Middle frontal gyrus (tissue), 1 donor: ENCODE measurements at regions not wholly inside any gene's neighbourhood (a gene's known extent, or its start where the extent isn't known, plus 50 kb on each side); places are given as distances from the start of the nearest gene placed in this dataset.

Source experiments
- DNase-seq: peaks from one replicate; pipeline ENCODE4 v3.0.0-alpha.2; 2015; ENCODE audit warnings: low spot score; ENCODE audit errors: extremely low spot score

- no peak for DNase-seq
These were observed 331.2 kb downstream of the SLC16A7 start for GRCh38 chr12:59927032-59927431.

- no peak for DNase-seq
These were observed 332.6 kb downstream of the SLC16A7 start for GRCh38 chr12:59928416-59928815.

GRCh38 chr12:59929110-59929509, 333.3 kb downstream of the SLC16A7 start:
- DNase-seq, result no peak

GRCh38 chr12:59934486-59934885, 338.7 kb downstream of the SLC16A7 start:
- no peak for DNase-seq

GRCh38 chr12:59936534-59936933, 340.7 kb downstream of the SLC16A7 start:
- no peak for DNase-seq

- no peak for DNase-seq
These were observed 341.3 kb downstream of the SLC16A7 start for GRCh38 chr12:59937148-59937547.

- DNase-seq, result no peak
These were observed 342.5 kb downstream of the SLC16A7 start for GRCh38 chr12:59938190-59938962.

- no peak for DNase-seq
These were observed 345.0 kb downstream of the SLC16A7 start for GRCh38 chr12:59940631-59941342.

- no peak for DNase-seq
These were observed 345.6 kb downstream of the SLC16A7 start for GRCh38 chr12:59941461-59941860.

- no peak for DNase-seq
These were observed 348.3 kb downstream of the SLC16A7 start for GRCh38 chr12:59944177-59944576.

GRCh38 chr12:59946635-59947034, 350.8 kb downstream of the SLC16A7 start:
- no peak for DNase-seq

- DNase-seq, result no peak
These were observed 367.7 kb downstream of the SLC16A7 start for GRCh38 chr12:59963546-59963945.

GRCh38 chr12:59972905-59973304, 377.1 kb downstream of the SLC16A7 start:
- no peak for DNase-seq

- no peak for DNase-seq
These were observed 377.7 kb downstream of the SLC16A7 start for GRCh38 chr12:59973515-59973914.

- no peak for DNase-seq
These were observed 381.9 kb downstream of the SLC16A7 start for GRCh38 chr12:59977779-59978178.

- no peak for DNase-seq
These were observed 384.6 kb downstream of the SLC16A7 start for GRCh38 chr12:59980476-59980875.

- DNase-seq, result no peak
These were observed 403.5 kb downstream of the SLC16A7 start for GRCh38 chr12:59999291-59999690.

GRCh38 chr12:60010486-60010885, 414.7 kb downstream of the SLC16A7 start:
- no peak for DNase-seq

GRCh38 chr12:60012659-60013058, 416.8 kb downstream of the SLC16A7 start:
- no peak for DNase-seq

- DNase-seq, result no peak
These were observed 418.6 kb downstream of the SLC16A7 start for GRCh38 chr12:60014436-60014835.

- no peak for DNase-seq
These were observed 424.2 kb downstream of the SLC16A7 start for GRCh38 chr12:60020068-60020467.

- DNase-seq, result no peak
These were observed 425.4 kb downstream of the SLC16A7 start for GRCh38 chr12:60021235-60021634.

GRCh38 chr12:60027266-60027665, 431.4 kb downstream of the SLC16A7 start:
- no peak for DNase-seq
